OCI-LY3 (cell line): ENCODE measurements at regions not wholly inside any gene's neighbourhood (a gene's known extent, or its start where the extent isn't known, plus 50 kb on each side); places are given as distances from the start of the nearest gene placed in this dataset.

Experiments used
- EZH2phosphoT487 ChIP-seq: fragments of 200-600 bp; shearing (Covaris generic); IDR thresholded peaks from 2 replicates; pipeline ENCODE4 v1.6.1; 2018; ENCODE audit warnings: antibody characterized with exemption, mixed run types, low read depth
- TF ChIP-seq, protein P1 (sequence below): fragments of 200-600, 300-600 bp; sonication (generic); IDR thresholded peaks from 2 replicates; pipeline ENCODE4 v1.5.1; 2014; ENCODE audit warnings: antibody characterized with exemption, low read length, low read depth

DNA sequence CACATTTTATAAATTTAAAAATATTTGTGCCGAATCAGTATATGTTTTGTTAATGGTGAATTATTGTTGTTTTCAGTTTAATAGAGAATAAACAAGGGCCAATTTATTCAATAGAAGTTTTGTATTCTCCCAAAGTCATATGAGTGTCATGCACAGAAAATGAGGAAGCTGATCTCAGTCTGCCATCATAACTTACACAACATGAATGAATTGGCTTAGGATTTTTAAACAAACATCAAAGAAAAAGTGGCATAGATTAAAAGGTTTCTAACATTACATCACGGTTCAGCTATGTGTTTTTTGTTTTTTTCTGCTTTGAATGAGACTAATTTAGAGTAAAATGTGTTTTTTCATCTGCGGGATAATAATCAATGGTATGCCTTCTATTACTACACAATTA, 123.4 kb upstream of the CTNNA2 start:
- TF ChIP-seq, protein P1, sequence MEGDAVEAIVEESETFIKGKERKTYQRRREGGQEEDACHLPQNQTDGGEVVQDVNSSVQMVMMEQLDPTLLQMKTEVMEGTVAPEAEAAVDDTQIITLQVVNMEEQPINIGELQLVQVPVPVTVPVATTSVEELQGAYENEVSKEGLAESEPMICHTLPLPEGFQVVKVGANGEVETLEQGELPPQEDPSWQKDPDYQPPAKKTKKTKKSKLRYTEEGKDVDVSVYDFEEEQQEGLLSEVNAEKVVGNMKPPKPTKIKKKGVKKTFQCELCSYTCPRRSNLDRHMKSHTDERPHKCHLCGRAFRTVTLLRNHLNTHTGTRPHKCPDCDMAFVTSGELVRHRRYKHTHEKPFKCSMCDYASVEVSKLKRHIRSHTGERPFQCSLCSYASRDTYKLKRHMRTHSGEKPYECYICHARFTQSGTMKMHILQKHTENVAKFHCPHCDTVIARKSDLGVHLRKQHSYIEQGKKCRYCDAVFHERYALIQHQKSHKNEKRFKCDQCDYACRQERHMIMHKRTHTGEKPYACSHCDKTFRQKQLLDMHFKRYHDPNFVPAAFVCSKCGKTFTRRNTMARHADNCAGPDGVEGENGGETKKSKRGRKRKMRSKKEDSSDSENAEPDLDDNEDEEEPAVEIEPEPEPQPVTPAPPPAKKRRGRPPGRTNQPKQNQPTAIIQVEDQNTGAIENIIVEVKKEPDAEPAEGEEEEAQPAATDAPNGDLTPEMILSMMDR = no peak
- TF ChIP-seq EZH2phosphoT487 = no peak
